ENCODE measurements at regions not wholly inside any gene's neighbourhood (a gene's known extent, or its start where the extent isn't known, plus 50 kb on each side); places are given as distances from the start of the nearest gene placed in this dataset.

DNA sequence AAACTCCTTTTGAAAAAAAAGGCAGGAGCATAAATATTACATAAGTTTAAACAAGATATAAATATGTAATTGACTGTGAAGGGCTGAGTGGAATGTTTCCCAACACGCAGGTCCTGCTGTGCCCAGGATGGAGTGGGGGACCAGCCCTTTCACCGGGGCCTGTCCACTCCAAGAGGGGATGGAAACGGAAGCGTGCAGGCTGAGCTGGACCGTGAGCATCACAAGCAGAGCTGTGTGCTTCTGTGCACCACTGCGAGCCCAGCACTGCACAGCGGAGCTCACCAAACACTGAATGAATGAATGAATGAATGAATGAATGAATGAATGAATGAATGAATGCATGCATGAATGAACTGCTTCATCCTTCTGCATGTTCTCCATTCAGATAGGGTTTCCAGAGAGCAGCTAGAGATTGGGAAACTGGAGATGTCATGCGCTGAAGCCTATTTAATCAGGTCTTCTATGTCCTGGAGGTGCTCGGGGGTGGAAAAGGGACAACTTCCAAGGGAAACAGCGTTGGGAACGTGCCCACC, 157.7 kb downstream of the ANKRD60 start:
- Histone ChIP-seq H3K27ac (no peak overlapping the region), H3K9me3 (no peaks in the 10 kb centered on the region), H3K36me3 (no peaks in the 10 kb centered on the region), H3K4me1 (no peaks in the 10 kb centered on the region), H3K4me3 (no peak overlapping the region), H3K27me3 (no peaks in the 10 kb centered on the region)
- TF ChIP-seq CTCF (IDR thresholded peaks at IDR 0.05) = no peak
- no peak for TF ChIP-seq POLR2A (IDR thresholded peaks at IDR 0.05)
- DNase-seq = no peak
- intact Hi-C loops (cut with DNase I; ENCODE audit: low total_unique reads) = no loop called here

GRCh38 chr20:58069796-58070663, 158.4 kb downstream of the ANKRD60 start:
- no peaks in the 10 kb centered on the region for H3K9me3 ChIP-seq
- no peaks in the 10 kb centered on the region for H3K36me3 ChIP-seq
- TF ChIP-seq POLR2A (IDR thresholded peaks at IDR 0.05) (no peak), CTCF (IDR thresholded peaks at IDR 0.05) (no peak)
- no peak overlapping the region for H3K27ac ChIP-seq
- DNase-seq = no peak
- intact Hi-C loops (cut with DNase I; ENCODE audit: low total_unique reads) = no loop called here
- H3K27me3 ChIP-seq = no peaks in the 10 kb centered on the region
- no peak overlapping the region for H3K4me3 ChIP-seq
- H3K4me1 ChIP-seq = no peaks in the 10 kb centered on the region

- DNase-seq = no peak
- Histone ChIP-seq H3K4me3 (no peak overlapping the region), H3K4me1 (no peaks in the 10 kb centered on the region), H3K27me3 (no peaks in the 10 kb centered on the region), H3K27ac (no peak overlapping the region), H3K9me3 (no peaks in the 10 kb centered on the region), H3K36me3 (no peaks in the 10 kb centered on the region)
- no peak for TF ChIP-seq POLR2A (IDR thresholded peaks at IDR 0.05)
- no peak for TF ChIP-seq CTCF (IDR thresholded peaks at IDR 0.05)
- intact Hi-C loops (cut with DNase I; ENCODE audit: low total_unique reads) = no loop called here
These were observed 159.2 kb downstream of the ANKRD60 start for GRCh38 chr20:58069207-58069606.

DNA sequence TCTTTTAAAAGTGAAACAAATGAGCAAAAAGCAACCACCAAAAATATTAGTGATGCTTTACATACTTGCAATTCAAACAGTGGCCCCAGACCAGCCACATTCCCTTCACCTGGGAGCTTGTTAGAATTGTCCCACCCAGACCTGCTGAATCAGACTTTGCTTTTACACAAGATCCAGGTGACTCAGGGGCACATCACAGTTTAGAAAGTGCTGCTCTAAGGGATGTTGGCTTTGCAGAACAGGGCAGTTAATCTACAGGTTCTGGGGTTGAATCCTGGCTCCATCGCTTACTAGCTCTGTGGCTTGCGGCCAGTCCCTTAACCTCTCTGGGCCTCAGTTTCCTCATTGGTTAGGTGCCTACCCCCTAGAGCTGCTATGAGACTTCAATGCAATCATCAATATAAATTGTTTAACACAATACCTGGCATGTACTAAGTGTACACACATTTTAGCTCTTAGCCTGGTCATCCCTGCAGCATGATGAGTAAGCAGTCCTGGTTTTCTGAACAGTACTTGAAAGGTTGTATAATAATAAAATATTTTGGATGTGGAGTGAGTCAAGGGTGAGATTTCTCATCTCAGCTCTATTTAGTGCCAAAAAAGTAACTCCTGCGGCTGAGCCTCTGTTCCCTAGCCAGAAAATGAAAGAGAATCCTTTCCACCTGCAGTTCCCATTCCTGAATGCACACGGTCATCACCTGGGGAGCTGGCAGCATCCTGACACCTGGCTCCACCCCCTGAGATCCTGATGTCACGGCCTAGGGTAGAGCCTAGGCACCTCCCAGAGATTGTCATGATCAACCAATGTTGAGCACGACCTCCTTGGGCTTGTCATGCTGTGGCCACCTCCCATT, 162.7 kb downstream of the ANKRD60 start:
- H3K36me3 ChIP-seq = no peaks in the 10 kb centered on the region
- H3K27me3 ChIP-seq = no peaks in the 10 kb centered on the region
- H3K27ac ChIP-seq = peak overlapping the region; percentile 0 to 10
- H3K4me3 ChIP-seq = no peak overlapping the region
- peak in 1 of 2 donors; percentile 61 for DNase-seq
- H3K9me3 ChIP-seq = no peaks in the 10 kb centered on the region
- intact Hi-C loops (cut with DNase I; ENCODE audit: low total_unique reads) = no loop called here
- no peak for TF ChIP-seq CTCF (IDR thresholded peaks at IDR 0.05)
- no peak for TF ChIP-seq POLR2A (IDR thresholded peaks at IDR 0.05)
- no peaks in the 10 kb centered on the region for H3K4me1 ChIP-seq

Data from uterus (tissue), 3 donors.